IPS-15b (cell line): ENCODE measurements at regions not wholly inside any gene's neighbourhood (a gene's known extent, or its start where the extent isn't known, plus 50 kb on each side); places are given as distances from the start of the nearest gene placed in this dataset.

Experiments
- H3K27me3 ChIP-seq: one replicate; pipeline ENCODE4 v1.6.1; 2013; ENCODE audit warnings: low read length; ENCODE audit not compliant: control insufficient read depth, insufficient read depth
- H3K36me3 ChIP-seq: one replicate; pipeline ENCODE4 v1.6.1; 2013; ENCODE audit warnings: low read length; ENCODE audit not compliant: control insufficient read depth, insufficient read depth
- H3K4me1 ChIP-seq: one replicate; pipeline ENCODE4 v1.6.1; 2013; ENCODE audit warnings: mild to moderate bottlenecking, low read length; ENCODE audit not compliant: control insufficient read depth, insufficient read depth
- H3K4me3 ChIP-seq: one replicate; pipeline ENCODE4 v1.5.1; 2013; ENCODE audit warnings: low read depth, low read length
- H3K9ac ChIP-seq: one replicate; pipeline ENCODE4 v1.6.1; 2013; ENCODE audit warnings: low read depth, mild to moderate bottlenecking, low read length
- H3K9me3 ChIP-seq: one replicate; pipeline ENCODE4 v1.6.1; 2013; ENCODE audit warnings: mild to moderate bottlenecking, low read length; ENCODE audit not compliant: control insufficient read depth, insufficient read depth

GRCh38 chr18:2444201-2444875 lies 127.0 kb downstream of the METTL4 start:
- no peaks in the 10 kb centered on the region for H3K27me3 ChIP-seq
- no peaks in the 10 kb centered on the region for H3K4me1 ChIP-seq
- no peaks in the 10 kb centered on the region for H3K36me3 ChIP-seq
- H3K9ac ChIP-seq: no peak overlapping the region
- H3K4me3 ChIP-seq: no peak overlapping the region
- H3K9me3 ChIP-seq: no peaks in the 10 kb centered on the region

- Histone ChIP-seq H3K36me3 (no peaks in the 10 kb centered on the region), H3K9me3 (no peaks in the 10 kb centered on the region), H3K27me3 (no peaks in the 10 kb centered on the region), H3K4me3 (no peak overlapping the region), H3K9ac (no peak overlapping the region), H3K4me1 (no peaks in the 10 kb centered on the region)
These were observed 122.6 kb downstream of the METTL4 start for GRCh38 chr18:2448565-2449151.

- Histone ChIP-seq H3K4me3 (no peak overlapping the region), H3K4me1 (no peaks in the 10 kb centered on the region)
These were observed 119.7 kb downstream of the METTL4 start for GRCh38 chr18:2451556-2451955.

GRCh38 chr18:2459886-2460285 lies 111.4 kb downstream of the METTL4 start:
- Histone ChIP-seq H3K4me1 (no peaks in the 10 kb centered on the region), H3K27me3 (no peaks in the 10 kb centered on the region), H3K9me3 (no peaks in the 10 kb centered on the region), H3K36me3 (no peaks in the 10 kb centered on the region), H3K9ac (no peak overlapping the region), H3K4me3 (no peak overlapping the region)

More at GRCh38 chr18:2451556-2451955, 119.7 kb downstream of the METTL4 start:
- no peaks in the 10 kb centered on the region for H3K9me3 ChIP-seq
- no peak overlapping the region for H3K9ac ChIP-seq
- no peaks in the 10 kb centered on the region for H3K36me3 ChIP-seq
- H3K27me3 ChIP-seq: no peaks in the 10 kb centered on the region

GRCh38 chr18:2466978-2467377 lies 104.3 kb downstream of the METTL4 start:
- H3K4me1 ChIP-seq: no peaks in the 10 kb centered on the region
- no peaks in the 10 kb centered on the region for H3K9me3 ChIP-seq
- no peak overlapping the region for H3K4me3 ChIP-seq
- H3K36me3 ChIP-seq: no peaks in the 10 kb centered on the region
- no peaks in the 10 kb centered on the region for H3K27me3 ChIP-seq
- H3K9ac ChIP-seq: no peak overlapping the region

- Histone ChIP-seq H3K9me3 (no peaks in the 10 kb centered on the region), H3K36me3 (no peaks in the 10 kb centered on the region), H3K27me3 (no peaks in the 10 kb centered on the region), H3K9ac (no peak overlapping the region), H3K4me3 (no peak overlapping the region), H3K4me1 (no peaks in the 10 kb centered on the region)
These were observed 103.3 kb downstream of the METTL4 start for GRCh38 chr18:2468051-2468450.

- no peaks in the 10 kb centered on the region for H3K27me3 ChIP-seq
- H3K9me3 ChIP-seq: no peaks in the 10 kb centered on the region
- H3K4me3 ChIP-seq: no peak overlapping the region
- H3K9ac ChIP-seq: no peak overlapping the region
- no peaks in the 10 kb centered on the region for H3K4me1 ChIP-seq
- no peaks in the 10 kb centered on the region for H3K36me3 ChIP-seq
These were observed 99.8 kb downstream of the METTL4 start for GRCh38 chr18:2471523-2471922.

GRCh38 chr18:2478662-2479061 lies 92.6 kb downstream of the METTL4 start:
- Histone ChIP-seq H3K9ac (no peak overlapping the region), H3K9me3 (no peaks in the 10 kb centered on the region), H3K4me1 (no peaks in the 10 kb centered on the region), H3K36me3 (no peaks in the 10 kb centered on the region), H3K27me3 (no peaks in the 10 kb centered on the region), H3K4me3 (no peak overlapping the region)

- H3K9ac ChIP-seq: no peak overlapping the region
- H3K9me3 ChIP-seq: no peaks in the 10 kb centered on the region
- no peak overlapping the region for H3K4me3 ChIP-seq
- H3K27me3 ChIP-seq: no peaks in the 10 kb centered on the region
- H3K4me1 ChIP-seq: no peaks in the 10 kb centered on the region
- H3K36me3 ChIP-seq: no peaks in the 10 kb centered on the region
These were observed 90.8 kb downstream of the METTL4 start for GRCh38 chr18:2480536-2480935.

- no peak overlapping the region for H3K4me3 ChIP-seq
- H3K27me3 ChIP-seq: no peaks in the 10 kb centered on the region
- no peaks in the 10 kb centered on the region for H3K4me1 ChIP-seq
- no peaks in the 10 kb centered on the region for H3K9me3 ChIP-seq
- H3K9ac ChIP-seq: no peak overlapping the region
- H3K36me3 ChIP-seq: no peaks in the 10 kb centered on the region
These were observed 88.4 kb downstream of the METTL4 start for GRCh38 chr18:2482706-2483475.

GRCh38 chr18:2485983-2486382 lies 85.3 kb downstream of the METTL4 start:
- H3K9ac ChIP-seq: no peak overlapping the region
- no peaks in the 10 kb centered on the region for H3K36me3 ChIP-seq
- H3K9me3 ChIP-seq: no peaks in the 10 kb centered on the region
- H3K4me1 ChIP-seq: no peaks in the 10 kb centered on the region
- no peaks in the 10 kb centered on the region for H3K27me3 ChIP-seq
- no peak overlapping the region for H3K4me3 ChIP-seq

GRCh38 chr18:2486426-2486825 lies 84.9 kb downstream of the METTL4 start:
- H3K36me3 ChIP-seq: no peaks in the 10 kb centered on the region
- H3K4me3 ChIP-seq: no peak overlapping the region
- H3K9ac ChIP-seq: no peak overlapping the region
- H3K4me1 ChIP-seq: no peaks in the 10 kb centered on the region
- H3K9me3 ChIP-seq: no peaks in the 10 kb centered on the region
- no peaks in the 10 kb centered on the region for H3K27me3 ChIP-seq
